Gastrocnemius medialis (tissue), 4 donors: ENCODE measurements at regions not wholly inside any gene's neighbourhood (a gene's known extent, or its start where the extent isn't known, plus 50 kb on each side); places are given as distances from the start of the nearest gene placed in this dataset.

Experiments used
- ATAC-seq, 2 donors: fragments of 150-250 bp; one replicate each; pipeline ENCODE4 v1.9.1; 2016
- DNase-seq, 2 donors: peaks; one replicate each; pipeline ENCODE4 v3.0.0-alpha.2; 2019
- H3K27ac ChIP-seq, 4 donors: fragments of 200-600 bp; sonication (generic); 1 replicate in 1 of 4; 2 replicates in 3 of 4; pipeline ENCODE4 v1.5.1; 2016 to 2018; ENCODE audit warnings: mild to moderate bottlenecking in 2 of 4, moderate library complexity in 1 of 4
- H3K27me3 ChIP-seq, 3 donors: fragments of 200-600 bp; sonication (generic) in 2 of 3; 1 replicate in 1 of 3; 2 replicates in 2 of 3; pipeline versions ENCODE4 v1.5.1 to v1.6.0; 2016 to 2019; ENCODE audit warnings: mild to moderate bottlenecking in 1 of 3, moderate library complexity in 1 of 3
- H3K36me3 ChIP-seq, 2 donors: fragments of 200-600 bp; sonication (generic) in 1 of 2; one replicate each; pipeline ENCODE4 v1.5.1; 2017 to 2018
- H3K4me1 ChIP-seq, 2 donors: fragments of 200-600 bp; sonication (generic) in 1 of 2; one replicate each; pipeline ENCODE4 v1.5.1; 2016 to 2017; ENCODE audit warnings: mild to moderate bottlenecking in 2 of 2
- H3K4me3 ChIP-seq, 4 donors: fragments of 200-600 bp; sonication (generic) in 3 of 4; 1 replicate in 1 of 4; 2 replicates in 3 of 4; pipeline ENCODE4 v1.5.1; 2016 to 2019; ENCODE audit warnings: mild to moderate bottlenecking in 2 of 4
- H3K9me3 ChIP-seq, 3 donors: fragments of 200-600 bp; sonication (generic) in 2 of 3; 1 replicate in 1 of 3; 2 replicates in 2 of 3; pipeline ENCODE4 v1.5.1; 2016 to 2019
- CTCF ChIP-seq, 5 experiments: fragments of 450-650 bp in 3 of 5; fragments of 200-600 bp in 2 of 5; sonication (generic) in 2 of 5; IDR thresholded peaks in 4 of 5; conservative IDR thresholded peaks in 1 of 5; 1 replicate in 4 of 5; 2 replicates in 1 of 5; pipeline ENCODE4 v1.5.1; 2016 to 2019; ENCODE audit warnings: antibody characterized with exemption in 5 of 5, mild to moderate bottlenecking in 3 of 5, moderate library complexity in 3 of 5
- POLR2A ChIP-seq, 2 donors: fragments of 450-650 bp; IDR thresholded peaks; one replicate each; pipeline ENCODE4 v1.6.1; 2017; ENCODE audit warnings: antibody characterized with exemption in 2 of 2, mild to moderate bottlenecking in 2 of 2, moderate library complexity in 2 of 2
- in situ Hi-C, 4 donors: fragments of 200-750 bp; cut with MboI; loops; one replicate each; pipeline versions ENCODE4 v1.15.0 to v1.8.0; 2017; ENCODE audit warnings: low sequenced_read_pairs in 4 of 4
- intact Hi-C: fragments of 100-400 bp; cut with DNase I; formaldehyde crosslinking; loops from one replicate; pipeline ENCODE4 v1.15.1; 2023; ENCODE audit warnings: low total_unique reads

GRCh38 chr3:14277557-14277956 lies 98.9 kb downstream of the LSM3 start:
- in situ Hi-C loops (no loop called here), intact Hi-C loops (no loop called here)
- TF ChIP-seq POLR2A (IDR thresholded peaks at IDR 0.05) (no peak), CTCF (IDR thresholded peaks at IDR 0.05 in 4 of 5, conservative IDR thresholded peaks at IDR 0.05 in 1 of 5) (no peak)
- DNase-seq (no peak), ATAC-seq (no peak)
- no peaks in the 10 kb centered on the region for H3K27me3 ChIP-seq
- no peak overlapping the region for H3K4me3 ChIP-seq
- no peak overlapping the region for H3K27ac ChIP-seq
- no peaks in the 10 kb centered on the region for H3K9me3 ChIP-seq
- H3K36me3 ChIP-seq, result no peaks in the 10 kb centered on the region
- peaks cover 6 to 7% of the 10 kb centered on the region in 2 donors for H3K4me1 ChIP-seq

DNA sequence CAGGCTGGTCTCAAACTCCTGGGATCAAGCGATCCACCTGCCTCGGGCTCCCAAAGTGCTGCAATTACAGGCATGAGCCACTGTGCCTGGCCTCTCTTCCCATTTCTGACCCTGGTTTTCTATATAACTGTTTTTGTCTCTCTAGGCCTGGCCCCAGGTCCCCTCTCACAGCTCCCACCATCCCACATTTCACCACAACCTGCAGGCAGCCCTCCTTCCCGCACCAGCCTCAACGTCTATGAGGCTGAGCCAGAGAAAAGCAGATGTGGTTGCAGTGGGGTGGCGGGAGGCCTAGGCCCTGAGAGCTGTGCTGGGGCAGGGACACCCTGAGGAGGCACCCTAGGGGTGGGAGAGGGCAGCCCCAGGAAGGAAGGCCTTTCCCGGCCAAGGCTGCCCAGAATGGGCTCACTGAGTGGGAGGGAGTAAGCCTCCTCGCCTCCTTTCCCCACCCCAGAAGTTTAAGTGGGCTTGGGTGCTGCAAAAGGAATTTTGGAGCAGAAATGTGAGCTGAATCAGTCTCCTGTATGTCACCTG lies 99.7 kb downstream of the LSM3 start:
- in situ Hi-C loops, result no loop called here
- no peak for DNase-seq

GRCh38 chr3:14278799-14279625 lies 100.4 kb downstream of the LSM3 start:
- no peak for ATAC-seq
- Histone ChIP-seq H3K4me3 (no peak overlapping the region), H3K27me3 (no peaks in the 10 kb centered on the region), H3K27ac (no peak overlapping the region), H3K4me1 (peaks cover 7 to 17% of the 10 kb centered on the region in 2 donors), H3K9me3 (no peaks in the 10 kb centered on the region), H3K36me3 (no peaks in the 10 kb centered on the region)
- TF ChIP-seq POLR2A (IDR thresholded peaks at IDR 0.05) (no peak), CTCF (IDR thresholded peaks at IDR 0.05 in 4 of 5, conservative IDR thresholded peaks at IDR 0.05 in 1 of 5) (no peak)
- in situ Hi-C loops (no loop called here), intact Hi-C loops (no loop called here)
- DNase-seq, result no peak

More for the DNA sequence above, 99.7 kb downstream of the LSM3 start:
- Histone ChIP-seq H3K4me3 (no peak overlapping the region), H3K4me1 (peaks cover 7 to 14% of the 10 kb centered on the region in 2 donors), H3K36me3 (no peaks in the 10 kb centered on the region), H3K27me3 (no peaks in the 10 kb centered on the region), H3K27ac (no peak overlapping the region), H3K9me3 (no peaks in the 10 kb centered on the region)
- intact Hi-C loops, result no loop called here
- no peak for ATAC-seq
- no peak for TF ChIP-seq POLR2A (IDR thresholded peaks at IDR 0.05)
- no peak for TF ChIP-seq CTCF (IDR thresholded peaks at IDR 0.05 in 4 of 5, conservative IDR thresholded peaks at IDR 0.05 in 1 of 5)

DNA sequence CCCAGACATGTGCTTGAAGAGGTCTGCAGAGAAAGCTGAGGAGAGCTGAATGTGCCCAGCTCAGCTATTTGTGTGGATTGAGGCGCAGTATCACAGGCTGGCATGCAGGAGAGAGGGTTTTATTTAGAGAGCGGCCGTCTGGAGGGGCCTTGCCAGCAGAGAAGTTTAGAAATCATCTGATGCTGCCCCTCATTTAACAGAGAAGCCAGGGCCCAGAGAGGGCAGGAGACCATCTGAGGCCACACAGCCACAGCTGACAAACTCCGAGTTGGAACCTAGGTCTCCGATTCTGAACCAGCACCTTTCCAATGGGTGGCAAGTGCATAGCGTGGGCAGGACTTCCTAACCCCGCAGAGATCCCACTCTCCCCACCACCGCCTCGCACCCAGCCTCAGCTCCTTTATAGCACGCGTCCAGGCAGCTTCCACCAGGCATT lies 101.0 kb downstream of the LSM3 start:
- ATAC-seq, result no peak
- intact Hi-C loops (loop anchor here (10.0 kb wide), 1 partner anchor 155 kb away; the partner anchor contains the start of genes CHCHD4 and TMEM43), in situ Hi-C loops (loop anchor here in 1 of 4 donors (10.0 kb wide), 1 partner anchor 115 kb away; no protein-coding TSS in a partner anchor)
- TF ChIP-seq POLR2A (IDR thresholded peaks at IDR 0.05), result no peak
- TF ChIP-seq CTCF (IDR thresholded peaks at IDR 0.05 in 4 of 5, conservative IDR thresholded peaks at IDR 0.05 in 1 of 5), result no peak
- Histone ChIP-seq H3K27ac (no peak overlapping the region), H3K4me1 (peaks cover 7 to 17% of the 10 kb centered on the region in 2 donors), H3K27me3 (no peaks in the 10 kb centered on the region), H3K36me3 (no peaks in the 10 kb centered on the region), H3K4me3 (no peak overlapping the region), H3K9me3 (no peaks in the 10 kb centered on the region)
- DNase-seq, result peak in 1 of 2 donors; percentile 6
